B cell (primary cell): ENCODE measurements at regions not wholly inside any gene's neighbourhood (a gene's known extent, or its start where the extent isn't known, plus 50 kb on each side); places are given as distances from the start of the nearest gene placed in this dataset.

Experiments
- EZH2 ChIP-seq: IDR thresholded peaks from 2 replicates; pipeline ENCODE4 v1.6.1; 2012; ENCODE audit warnings: borderline replicate concordance, low read depth, mild to moderate bottlenecking, moderate library complexity, low read length; ENCODE audit not compliant: insufficient read depth, poor library complexity, severe bottlenecking
- TF ChIP-seq, protein P1 (sequence below): fragments of 200-600 bp; IDR thresholded peaks from one replicate; pipeline ENCODE4 v1.8.0; 2022; ENCODE audit warnings: antibody characterized with exemption, mild to moderate bottlenecking

DNA sequence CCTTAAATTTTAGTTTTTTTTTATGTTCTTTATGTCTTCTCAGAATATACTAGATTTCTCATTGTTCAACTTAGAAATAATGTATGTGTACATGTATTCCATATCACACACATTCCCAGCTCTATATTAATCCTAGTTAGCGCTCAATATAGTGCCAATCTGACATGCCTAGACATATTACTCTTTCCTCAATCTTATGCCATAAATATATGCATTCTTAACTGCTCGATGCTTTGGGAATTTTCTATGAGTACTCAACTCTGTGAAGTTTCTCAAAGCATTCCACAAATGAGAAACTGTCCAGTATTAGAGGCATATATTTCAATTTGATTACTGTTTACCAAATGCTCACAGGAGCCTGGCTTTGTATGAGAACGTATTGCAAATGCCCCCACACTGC, 231.2 kb upstream of the VEGFC start:
- TF ChIP-seq, protein P1, sequence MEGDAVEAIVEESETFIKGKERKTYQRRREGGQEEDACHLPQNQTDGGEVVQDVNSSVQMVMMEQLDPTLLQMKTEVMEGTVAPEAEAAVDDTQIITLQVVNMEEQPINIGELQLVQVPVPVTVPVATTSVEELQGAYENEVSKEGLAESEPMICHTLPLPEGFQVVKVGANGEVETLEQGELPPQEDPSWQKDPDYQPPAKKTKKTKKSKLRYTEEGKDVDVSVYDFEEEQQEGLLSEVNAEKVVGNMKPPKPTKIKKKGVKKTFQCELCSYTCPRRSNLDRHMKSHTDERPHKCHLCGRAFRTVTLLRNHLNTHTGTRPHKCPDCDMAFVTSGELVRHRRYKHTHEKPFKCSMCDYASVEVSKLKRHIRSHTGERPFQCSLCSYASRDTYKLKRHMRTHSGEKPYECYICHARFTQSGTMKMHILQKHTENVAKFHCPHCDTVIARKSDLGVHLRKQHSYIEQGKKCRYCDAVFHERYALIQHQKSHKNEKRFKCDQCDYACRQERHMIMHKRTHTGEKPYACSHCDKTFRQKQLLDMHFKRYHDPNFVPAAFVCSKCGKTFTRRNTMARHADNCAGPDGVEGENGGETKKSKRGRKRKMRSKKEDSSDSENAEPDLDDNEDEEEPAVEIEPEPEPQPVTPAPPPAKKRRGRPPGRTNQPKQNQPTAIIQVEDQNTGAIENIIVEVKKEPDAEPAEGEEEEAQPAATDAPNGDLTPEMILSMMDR: no peak
- TF ChIP-seq EZH2: no peak
